ENCODE measurements at regions not wholly inside any gene's neighbourhood (a gene's known extent, or its start where the extent isn't known, plus 50 kb on each side); places are given as distances from the start of the nearest gene placed in this dataset.

DNA sequence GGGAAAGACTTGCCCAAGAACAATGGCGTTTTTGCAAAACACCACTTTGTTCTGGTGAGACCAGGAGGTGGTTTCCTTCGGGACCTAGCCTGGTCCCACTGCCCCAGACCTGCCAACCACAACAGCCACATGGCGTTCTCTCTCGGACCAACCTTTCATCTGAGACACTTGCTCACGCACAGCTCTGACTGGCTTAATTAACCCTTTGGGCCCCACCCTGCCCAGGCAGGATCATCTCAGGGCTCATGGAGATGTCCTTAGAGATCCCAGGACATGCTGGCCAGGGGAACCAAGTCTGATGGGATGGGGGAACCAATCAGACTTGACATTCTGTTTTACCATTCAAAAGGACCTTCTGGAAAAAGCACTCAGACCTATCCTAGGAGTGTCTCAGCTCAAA, 97.8 kb upstream of the SLC2A1 start:
- TF ChIP-seq, protein P1, sequence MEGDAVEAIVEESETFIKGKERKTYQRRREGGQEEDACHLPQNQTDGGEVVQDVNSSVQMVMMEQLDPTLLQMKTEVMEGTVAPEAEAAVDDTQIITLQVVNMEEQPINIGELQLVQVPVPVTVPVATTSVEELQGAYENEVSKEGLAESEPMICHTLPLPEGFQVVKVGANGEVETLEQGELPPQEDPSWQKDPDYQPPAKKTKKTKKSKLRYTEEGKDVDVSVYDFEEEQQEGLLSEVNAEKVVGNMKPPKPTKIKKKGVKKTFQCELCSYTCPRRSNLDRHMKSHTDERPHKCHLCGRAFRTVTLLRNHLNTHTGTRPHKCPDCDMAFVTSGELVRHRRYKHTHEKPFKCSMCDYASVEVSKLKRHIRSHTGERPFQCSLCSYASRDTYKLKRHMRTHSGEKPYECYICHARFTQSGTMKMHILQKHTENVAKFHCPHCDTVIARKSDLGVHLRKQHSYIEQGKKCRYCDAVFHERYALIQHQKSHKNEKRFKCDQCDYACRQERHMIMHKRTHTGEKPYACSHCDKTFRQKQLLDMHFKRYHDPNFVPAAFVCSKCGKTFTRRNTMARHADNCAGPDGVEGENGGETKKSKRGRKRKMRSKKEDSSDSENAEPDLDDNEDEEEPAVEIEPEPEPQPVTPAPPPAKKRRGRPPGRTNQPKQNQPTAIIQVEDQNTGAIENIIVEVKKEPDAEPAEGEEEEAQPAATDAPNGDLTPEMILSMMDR (IDR thresholded peaks at IDR 0.05; ENCODE audit: borderline replicate concordance, control extremely low read depth, extremely low read depth, insufficient read depth, missing control alignments), result no peak
- no peak for DNase-seq (ENCODE audit: low spot score)

GRCh38 chr1:43054961-43055360, 96.3 kb upstream of the SLC2A1 start:
- DNase-seq (ENCODE audit: low spot score), result no peak
- TF ChIP-seq, protein P1 (IDR thresholded peaks at IDR 0.05; ENCODE audit: borderline replicate concordance, control extremely low read depth, extremely low read depth, insufficient read depth, missing control alignments), result no peak
- in situ Hi-C loops (cut with MboI; ENCODE audit: low sequenced_read_pairs, unreplicated experiment), result no loop called here

More for the DNA sequence above, 97.8 kb upstream of the SLC2A1 start:
- in situ Hi-C loops (cut with MboI; ENCODE audit: low sequenced_read_pairs, unreplicated experiment), result no loop called here

GRCh38 chr1:43052786-43053439, 94.2 kb upstream of the SLC2A1 start:
- in situ Hi-C loops (cut with MboI; ENCODE audit: low sequenced_read_pairs, unreplicated experiment), result no loop called here
- DNase-seq (ENCODE audit: low spot score), result no peak
- TF ChIP-seq, protein P1 (IDR thresholded peaks at IDR 0.05; ENCODE audit: borderline replicate concordance, control extremely low read depth, extremely low read depth, insufficient read depth, missing control alignments), result no peak

- DNase-seq (ENCODE audit: low spot score), result no peak
- TF ChIP-seq, protein P1 (IDR thresholded peaks at IDR 0.05; ENCODE audit: borderline replicate concordance, control extremely low read depth, extremely low read depth, insufficient read depth, missing control alignments), result no peak
- in situ Hi-C loops (cut with MboI; ENCODE audit: low sequenced_read_pairs, unreplicated experiment), result no loop called here
Observed at GRCh38 chr1:43052322-43052721, 93.7 kb upstream of the SLC2A1 start.

DNA sequence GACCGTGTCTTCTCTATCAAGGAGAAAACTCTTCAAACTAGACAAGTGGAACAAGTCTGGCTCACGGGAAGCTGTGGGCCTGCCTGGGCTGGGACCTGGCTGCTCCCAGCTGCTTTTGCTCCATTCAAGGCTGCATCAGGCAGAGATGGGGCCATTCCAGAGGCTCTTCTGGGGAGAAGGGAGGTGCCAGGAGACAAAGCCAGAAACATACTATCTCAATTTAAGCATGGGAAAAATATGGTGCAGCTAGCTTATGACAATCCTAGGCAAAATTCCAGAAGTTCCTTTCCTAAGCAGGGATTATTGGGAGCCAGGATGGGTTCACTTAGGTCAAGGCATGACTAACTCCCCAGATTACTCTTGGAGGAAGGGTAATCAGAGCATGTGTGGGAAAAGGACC, 90.8 kb upstream of the SLC2A1 start:
- TF ChIP-seq, protein P1 (IDR thresholded peaks at IDR 0.05; ENCODE audit: borderline replicate concordance, control extremely low read depth, extremely low read depth, insufficient read depth, missing control alignments), result no peak
- DNase-seq (ENCODE audit: low spot score), result no peak
- in situ Hi-C loops (cut with MboI; ENCODE audit: low sequenced_read_pairs, unreplicated experiment), result no loop called here

DNA sequence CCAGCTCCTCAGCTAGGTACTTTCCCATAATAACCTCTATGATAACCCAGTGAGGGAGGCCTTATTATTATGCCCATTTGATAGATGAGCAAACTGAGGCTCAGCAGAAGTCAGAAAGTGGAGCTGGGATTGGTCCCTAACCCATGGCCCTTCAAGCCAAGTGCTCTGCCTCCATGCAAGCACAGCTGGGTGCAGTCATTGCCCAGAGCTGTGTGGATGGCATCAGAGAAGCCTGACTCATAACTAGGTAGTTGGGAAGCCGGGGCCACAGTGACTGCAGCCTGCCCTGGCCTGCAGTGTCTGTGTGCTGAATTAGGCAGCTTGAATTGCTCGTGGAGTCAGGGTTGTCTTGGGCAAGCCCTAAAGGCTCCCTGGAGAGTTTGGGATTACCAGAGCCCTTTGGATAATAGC, 89.9 kb upstream of the SLC2A1 start:
- no peak for DNase-seq (ENCODE audit: low spot score)
- TF ChIP-seq, protein P1 (IDR thresholded peaks at IDR 0.05; ENCODE audit: borderline replicate concordance, control extremely low read depth, extremely low read depth, insufficient read depth, missing control alignments), result no peak
- in situ Hi-C loops (cut with MboI; ENCODE audit: low sequenced_read_pairs, unreplicated experiment), result no loop called here

Measured in GM13976 (cell line).